ENCODE measurements at regions not wholly inside any gene's neighbourhood (a gene's known extent, or its start where the extent isn't known, plus 50 kb on each side); places are given as distances from the start of the nearest gene placed in this dataset.

GRCh38 chr11:121743285-121743684, 290.5 kb upstream of the SORL1-AS1 start:
- no peak overlapping the region for H3K4me3 ChIP-seq (ENCODE audit: low read depth, low read length)
- no peak for DNase-seq (ENCODE audit: low read depth, low spot score)
- TF ChIP-seq, protein P1, sequence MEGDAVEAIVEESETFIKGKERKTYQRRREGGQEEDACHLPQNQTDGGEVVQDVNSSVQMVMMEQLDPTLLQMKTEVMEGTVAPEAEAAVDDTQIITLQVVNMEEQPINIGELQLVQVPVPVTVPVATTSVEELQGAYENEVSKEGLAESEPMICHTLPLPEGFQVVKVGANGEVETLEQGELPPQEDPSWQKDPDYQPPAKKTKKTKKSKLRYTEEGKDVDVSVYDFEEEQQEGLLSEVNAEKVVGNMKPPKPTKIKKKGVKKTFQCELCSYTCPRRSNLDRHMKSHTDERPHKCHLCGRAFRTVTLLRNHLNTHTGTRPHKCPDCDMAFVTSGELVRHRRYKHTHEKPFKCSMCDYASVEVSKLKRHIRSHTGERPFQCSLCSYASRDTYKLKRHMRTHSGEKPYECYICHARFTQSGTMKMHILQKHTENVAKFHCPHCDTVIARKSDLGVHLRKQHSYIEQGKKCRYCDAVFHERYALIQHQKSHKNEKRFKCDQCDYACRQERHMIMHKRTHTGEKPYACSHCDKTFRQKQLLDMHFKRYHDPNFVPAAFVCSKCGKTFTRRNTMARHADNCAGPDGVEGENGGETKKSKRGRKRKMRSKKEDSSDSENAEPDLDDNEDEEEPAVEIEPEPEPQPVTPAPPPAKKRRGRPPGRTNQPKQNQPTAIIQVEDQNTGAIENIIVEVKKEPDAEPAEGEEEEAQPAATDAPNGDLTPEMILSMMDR (IDR thresholded peaks at IDR 0.05; ENCODE audit: low read depth, low read length): no peak
- in situ Hi-C loops (cut with HindIII; ENCODE audit: low sequenced_read_pairs): no loop called here

GRCh38 chr11:121741761-121742361, 289.1 kb upstream of the SORL1-AS1 start:
- TF ChIP-seq, protein P1 (IDR thresholded peaks at IDR 0.05; ENCODE audit: low read depth, low read length): no peak
- in situ Hi-C loops (cut with HindIII; ENCODE audit: low sequenced_read_pairs): no loop called here
- peak; percentile 31 for DNase-seq (ENCODE audit: low read depth, low spot score)
- no peak overlapping the region for H3K4me3 ChIP-seq (ENCODE audit: low read depth, low read length)

DNA sequence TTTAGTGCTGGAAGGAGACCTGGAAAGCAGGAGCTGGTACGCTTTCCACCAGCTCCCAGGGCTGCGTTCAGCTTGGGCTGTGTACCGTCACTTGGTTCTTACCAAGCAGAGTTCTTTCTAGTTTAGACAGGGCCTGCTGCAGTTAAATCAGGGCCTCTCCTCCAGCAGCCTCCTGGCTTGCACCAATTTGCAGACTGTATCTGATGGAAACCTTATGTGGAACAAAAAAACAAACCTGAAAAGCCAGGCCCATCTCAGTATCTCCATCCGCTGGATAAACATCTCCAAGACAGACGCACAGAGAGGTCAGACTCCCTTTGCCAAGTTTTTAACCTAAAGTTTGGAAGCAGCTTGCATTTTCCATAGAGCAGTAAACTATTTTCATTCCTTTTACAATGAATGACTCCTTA, 288.6 kb upstream of the SORL1-AS1 start:
- no peak overlapping the region for H3K4me3 ChIP-seq (ENCODE audit: low read depth, low read length)
- peak; percentile 27 for DNase-seq (ENCODE audit: low read depth, low spot score)
- in situ Hi-C loops (cut with HindIII; ENCODE audit: low sequenced_read_pairs): no loop called here
- TF ChIP-seq, protein P1 (IDR thresholded peaks at IDR 0.05; ENCODE audit: low read depth, low read length): no peak

DNA sequence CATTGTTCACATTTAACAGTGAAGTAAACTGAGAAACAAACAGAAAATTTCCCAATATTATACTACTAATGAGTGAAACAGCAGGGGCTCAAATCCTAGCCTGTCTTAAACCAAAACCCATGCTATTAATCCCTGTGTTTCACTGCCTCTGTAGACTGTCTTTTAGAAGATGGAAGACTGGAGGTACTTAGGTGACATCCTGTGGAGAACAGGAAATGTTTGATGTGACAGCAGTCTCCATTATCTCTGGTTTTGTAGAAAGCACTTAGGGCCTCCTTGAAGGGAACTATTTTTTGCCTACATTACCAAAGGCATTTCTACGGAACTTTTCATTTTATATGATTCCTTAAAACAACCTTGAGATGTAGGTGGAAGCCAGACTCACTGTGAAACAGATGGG, 288.1 kb upstream of the SORL1-AS1 start:
- TF ChIP-seq, protein P1 (IDR thresholded peaks at IDR 0.05; ENCODE audit: low read depth, low read length): no peak
- in situ Hi-C loops (cut with HindIII; ENCODE audit: low sequenced_read_pairs): no loop called here
- H3K4me3 ChIP-seq (ENCODE audit: low read depth, low read length): no peak overlapping the region
- no peak for DNase-seq (ENCODE audit: low read depth, low spot score)

DNA sequence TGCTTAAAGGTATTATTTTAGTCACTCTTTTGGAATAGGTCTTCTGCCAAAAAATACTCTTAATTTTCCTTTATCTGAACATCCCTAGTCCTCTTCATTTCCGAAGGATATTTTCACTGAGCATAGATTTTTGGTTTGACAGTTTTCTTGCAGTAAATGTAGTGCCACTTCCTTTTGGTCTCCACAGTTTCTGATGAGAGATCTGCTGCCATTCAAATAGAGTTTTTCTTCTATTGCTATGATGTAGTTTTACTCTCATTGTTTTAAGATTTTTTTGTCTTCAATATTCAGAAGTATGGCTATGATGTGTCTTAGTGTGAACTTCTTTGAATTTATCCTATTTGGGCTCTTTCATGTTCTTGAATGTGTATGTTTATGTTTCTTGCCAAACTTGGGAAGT, 281.1 kb upstream of the SORL1-AS1 start:
- no peak for DNase-seq (ENCODE audit: low read depth, low spot score)
- in situ Hi-C loops (cut with HindIII; ENCODE audit: low sequenced_read_pairs): no loop called here
- H3K4me3 ChIP-seq (ENCODE audit: low read depth, low read length): no peak overlapping the region
- TF ChIP-seq, protein P1 (IDR thresholded peaks at IDR 0.05; ENCODE audit: low read depth, low read length): no peak

GRCh38 chr11:121727942-121728341, 275.2 kb upstream of the SORL1-AS1 start:
- in situ Hi-C loops (cut with HindIII; ENCODE audit: low sequenced_read_pairs): no loop called here
- no peak overlapping the region for H3K4me3 ChIP-seq (ENCODE audit: low read depth, low read length)
- TF ChIP-seq, protein P1 (IDR thresholded peaks at IDR 0.05; ENCODE audit: low read depth, low read length): no peak
- DNase-seq (ENCODE audit: low read depth, low spot score): no peak

Measured in astrocyte of the spinal cord (primary cell).